Peyer's patch (tissue), 4 donors: ENCODE measurements at regions not wholly inside any gene's neighbourhood (a gene's known extent, or its start where the extent isn't known, plus 50 kb on each side); places are given as distances from the start of the nearest gene placed in this dataset.

Experiments used
- POLR2A ChIP-seq, 2 donors: fragments of 450-650 bp; IDR thresholded peaks; one replicate each; pipeline ENCODE4 v1.5.1; 2017; ENCODE audit warnings: antibody characterized with exemption in 2 of 2, mild to moderate bottlenecking in 2 of 2, moderate library complexity in 2 of 2
- TF ChIP-seq, protein P1 (sequence below), 6 experiments: fragments of 450-650 bp in 4 of 6; fragments of 200-600 bp in 2 of 6; sonication (generic) in 1 of 6; IDR thresholded peaks; one replicate each; pipeline ENCODE4 v1.5.1; 2017 to 2019; ENCODE audit warnings: antibody characterized with exemption in 6 of 6, mild to moderate bottlenecking in 3 of 6, moderate library complexity in 1 of 6

DNA sequence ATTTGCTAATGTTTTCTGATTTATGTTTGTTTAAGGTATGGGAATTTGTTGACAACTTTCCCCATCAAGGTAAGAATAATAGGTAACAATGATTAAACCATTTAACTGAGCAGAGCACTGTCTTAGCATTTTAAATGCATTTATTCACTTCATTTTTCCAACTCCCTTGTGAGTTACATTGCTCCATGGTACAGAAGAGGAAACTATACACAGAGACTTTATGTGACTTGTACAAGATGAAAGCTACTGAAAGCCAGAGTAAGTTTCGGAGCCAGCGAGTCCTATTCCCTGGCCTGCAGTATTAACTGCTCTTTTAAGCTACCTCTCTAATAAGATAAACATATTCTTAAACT lies 708.8 kb downstream of the HDGFL1 start:
- TF ChIP-seq POLR2A (IDR thresholded peaks at IDR 0.05) = no peak
- TF ChIP-seq, protein P1, sequence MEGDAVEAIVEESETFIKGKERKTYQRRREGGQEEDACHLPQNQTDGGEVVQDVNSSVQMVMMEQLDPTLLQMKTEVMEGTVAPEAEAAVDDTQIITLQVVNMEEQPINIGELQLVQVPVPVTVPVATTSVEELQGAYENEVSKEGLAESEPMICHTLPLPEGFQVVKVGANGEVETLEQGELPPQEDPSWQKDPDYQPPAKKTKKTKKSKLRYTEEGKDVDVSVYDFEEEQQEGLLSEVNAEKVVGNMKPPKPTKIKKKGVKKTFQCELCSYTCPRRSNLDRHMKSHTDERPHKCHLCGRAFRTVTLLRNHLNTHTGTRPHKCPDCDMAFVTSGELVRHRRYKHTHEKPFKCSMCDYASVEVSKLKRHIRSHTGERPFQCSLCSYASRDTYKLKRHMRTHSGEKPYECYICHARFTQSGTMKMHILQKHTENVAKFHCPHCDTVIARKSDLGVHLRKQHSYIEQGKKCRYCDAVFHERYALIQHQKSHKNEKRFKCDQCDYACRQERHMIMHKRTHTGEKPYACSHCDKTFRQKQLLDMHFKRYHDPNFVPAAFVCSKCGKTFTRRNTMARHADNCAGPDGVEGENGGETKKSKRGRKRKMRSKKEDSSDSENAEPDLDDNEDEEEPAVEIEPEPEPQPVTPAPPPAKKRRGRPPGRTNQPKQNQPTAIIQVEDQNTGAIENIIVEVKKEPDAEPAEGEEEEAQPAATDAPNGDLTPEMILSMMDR (IDR thresholded peaks at IDR 0.05) = no peak
